GM19025 (cell line): ENCODE measurements at regions not wholly inside any gene's neighbourhood (a gene's known extent, or its start where the extent isn't known, plus 50 kb on each side); places are given as distances from the start of the nearest gene placed in this dataset.
"Not testable (repeated sequence)": the region's sequence is repeated elsewhere in the genome, so short reads cannot be mapped to it uniquely, and the experiment has no call there.

Experiments used
- ATAC-seq: cut with Tn5 transposase; IDR thresholded peaks from one replicate; pipeline ENCODE4 v1.9.1; 2021; ENCODE audit warnings: mild to moderate bottlenecking, low read depth, moderate library complexity; ENCODE audit not compliant: unreplicated experiment

GRCh38 chr12:75812271-75813018, 219.1 kb downstream of the PHLDA1 start:
- no peak for ATAC-seq

GRCh38 chr12:75809746-75810145, 221.8 kb downstream of the PHLDA1 start:
- ATAC-seq = no peak

- ATAC-seq = no peak
These were observed 224.1 kb downstream of the PHLDA1 start for GRCh38 chr12:75807494-75807893.

GRCh38 chr12:75805905-75806304, 225.7 kb downstream of the PHLDA1 start:
- no peak for ATAC-seq

- no peak for ATAC-seq
These were observed 226.3 kb downstream of the PHLDA1 start for GRCh38 chr12:75805320-75805719.

- ATAC-seq = no peak
These were observed 233.2 kb downstream of the PHLDA1 start for GRCh38 chr12:75798136-75798926.

GRCh38 chr12:75795125-75795524, 236.5 kb downstream of the PHLDA1 start:
- no peak for ATAC-seq

- no peak for ATAC-seq
These were observed 238.9 kb downstream of the PHLDA1 start for GRCh38 chr12:75792687-75793086.

- ATAC-seq = no peak
These were observed 241.4 kb downstream of the PHLDA1 start for GRCh38 chr12:75790219-75790618.

- ATAC-seq = not testable (repeated sequence)
These were observed 244.4 kb downstream of the PHLDA1 start for GRCh38 chr12:75787146-75787545.

- no peak for ATAC-seq
These were observed 245.5 kb downstream of the PHLDA1 start for GRCh38 chr12:75786070-75786469.

- no peak for ATAC-seq
These were observed 247.0 kb downstream of the PHLDA1 start for GRCh38 chr12:75784591-75784990.

GRCh38 chr12:75783093-75783877, 248.3 kb downstream of the PHLDA1 start:
- no peak for ATAC-seq

- no peak for ATAC-seq
These were observed 249.5 kb downstream of the PHLDA1 start for GRCh38 chr12:75782069-75782581.

- no peak for ATAC-seq
These were observed 250.0 kb downstream of the PHLDA1 start for GRCh38 chr12:75781532-75782046.

GRCh38 chr12:75779891-75780496, 251.6 kb downstream of the PHLDA1 start:
- ATAC-seq = no peak

GRCh38 chr12:75774261-75775052, 257.1 kb downstream of the PHLDA1 start:
- ATAC-seq = peak; percentile 50

- no peak for ATAC-seq
These were observed 258.2 kb downstream of the PHLDA1 start for GRCh38 chr12:75773377-75773776.

- no peak for ATAC-seq
These were observed 259.6 kb upstream of the KRR1 start for GRCh38 chr12:75771023-75771422.
